Fibroblast of skin of left quadriceps (primary cell): ENCODE measurements at regions not wholly inside any gene's neighbourhood (a gene's known extent, or its start where the extent isn't known, plus 50 kb on each side); places are given as distances from the start of the nearest gene placed in this dataset.

Source experiments
- DNase-seq, 2 experiments: peaks; one replicate each; pipeline ENCODE4 v3.0.0-alpha.2; 2013; ENCODE audit warnings: low read depth in 2 of 2

GRCh38 chr6:168212362-168212761 is 107.2 kb downstream of the DACT2 start:
- no peak for DNase-seq

GRCh38 chr6:168211681-168212080 is 107.9 kb downstream of the DACT2 start:
- no peak for DNase-seq

- no peak for DNase-seq
Observed at GRCh38 chr6:168210239-168211105, 109.1 kb downstream of the DACT2 start.

GRCh38 chr6:168209420-168209819 is 110.2 kb downstream of the DACT2 start:
- DNase-seq: no peak

- no peak for DNase-seq
Observed at GRCh38 chr6:168208854-168209253, 110.7 kb downstream of the DACT2 start.

GRCh38 chr6:168208402-168208801 is 111.2 kb downstream of the DACT2 start:
- DNase-seq: no peak

- no peak for DNase-seq
Observed at GRCh38 chr6:168207421-168208175, 112.0 kb downstream of the DACT2 start.

- no peak for DNase-seq
Observed at GRCh38 chr6:168206661-168207274, 112.8 kb downstream of the DACT2 start.

- DNase-seq: no peak
Observed at GRCh38 chr6:168206186-168206585, 113.4 kb downstream of the DACT2 start.

GRCh38 chr6:168201799-168202198 is 117.8 kb downstream of the DACT2 start:
- no peak for DNase-seq

- DNase-seq: no peak
Observed at GRCh38 chr6:168201383-168201782, 118.2 kb downstream of the DACT2 start.

GRCh38 chr6:168200571-168201134 is 118.9 kb downstream of the DACT2 start:
- no peak for DNase-seq

- no peak for DNase-seq
Observed at GRCh38 chr6:168198302-168199180, 119.5 kb upstream of the FRMD1 start.

- DNase-seq: no peak
Observed at GRCh38 chr6:168197636-168198301, 118.8 kb upstream of the FRMD1 start.

- DNase-seq: no peak
Observed at GRCh38 chr6:168196881-168197635, 118.0 kb upstream of the FRMD1 start.

- DNase-seq: no peak
Observed at GRCh38 chr6:168196385-168196860, 117.4 kb upstream of the FRMD1 start.

GRCh38 chr6:168195712-168196111 is 116.7 kb upstream of the FRMD1 start:
- DNase-seq: no peak

- DNase-seq: no peak
Observed at GRCh38 chr6:168194732-168195567, 115.9 kb upstream of the FRMD1 start.
